ENCODE measurements at regions not wholly inside any gene's neighbourhood (a gene's known extent, or its start where the extent isn't known, plus 50 kb on each side); places are given as distances from the start of the nearest gene placed in this dataset.

DNA sequence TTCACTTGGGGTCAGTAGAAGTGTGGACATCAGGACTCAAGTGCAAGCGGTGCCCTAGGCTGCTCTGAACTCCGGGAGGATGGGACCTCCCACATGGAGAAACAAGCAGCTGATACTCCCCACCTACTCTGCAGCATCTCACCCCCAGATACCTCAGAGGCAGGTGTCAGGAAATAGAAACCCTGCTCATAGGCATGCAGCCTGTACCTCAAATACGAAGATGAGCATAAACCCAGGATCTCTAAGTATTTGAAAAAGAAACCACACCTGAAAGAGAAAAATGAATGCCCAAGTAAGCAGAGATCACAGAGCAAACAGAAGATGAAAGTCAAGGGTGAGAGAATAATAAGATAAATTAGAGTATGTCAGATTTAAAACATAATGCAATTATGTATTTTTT, 75.6 kb upstream of the WSCD2 start:
- in situ Hi-C loops (cut with MboI; ENCODE audit: low pct_ligation_motif_present in 1 of 4, low pct_unique_long_range_greater_than_20kb in 1 of 4, low sequenced_read_pairs in 3 of 4): no loop called here
- Histone ChIP-seq H3K9me3 (no peaks in the 10 kb centered on the region), H3K4me3 (no peak overlapping the region), H3K27ac (no peak overlapping the region), H3K4me1 (no peaks in the 10 kb centered on the region), H3K36me3 (no peaks in the 10 kb centered on the region), H3K27me3 (no peaks in the 10 kb centered on the region)
- no peak for DNase-seq
- intact Hi-C loops (cut with DNase I; ENCODE audit: low total_unique reads): no loop called here
- WGBS, 2 donors (ENCODE audit: low coverage in 1 of 2): 60 to 70% methylated on average over 2 to 3 of the region's 3 CpGs
- no peak for TF ChIP-seq POLR2AphosphoS5 (IDR thresholded peaks at IDR 0.05)
- no peak for TF ChIP-seq POLR2A (IDR thresholded peaks at IDR 0.05)
- TF ChIP-seq EP300 (IDR thresholded peaks at IDR 0.05; ENCODE audit: low read depth): no peak
- TF ChIP-seq, protein P1, sequence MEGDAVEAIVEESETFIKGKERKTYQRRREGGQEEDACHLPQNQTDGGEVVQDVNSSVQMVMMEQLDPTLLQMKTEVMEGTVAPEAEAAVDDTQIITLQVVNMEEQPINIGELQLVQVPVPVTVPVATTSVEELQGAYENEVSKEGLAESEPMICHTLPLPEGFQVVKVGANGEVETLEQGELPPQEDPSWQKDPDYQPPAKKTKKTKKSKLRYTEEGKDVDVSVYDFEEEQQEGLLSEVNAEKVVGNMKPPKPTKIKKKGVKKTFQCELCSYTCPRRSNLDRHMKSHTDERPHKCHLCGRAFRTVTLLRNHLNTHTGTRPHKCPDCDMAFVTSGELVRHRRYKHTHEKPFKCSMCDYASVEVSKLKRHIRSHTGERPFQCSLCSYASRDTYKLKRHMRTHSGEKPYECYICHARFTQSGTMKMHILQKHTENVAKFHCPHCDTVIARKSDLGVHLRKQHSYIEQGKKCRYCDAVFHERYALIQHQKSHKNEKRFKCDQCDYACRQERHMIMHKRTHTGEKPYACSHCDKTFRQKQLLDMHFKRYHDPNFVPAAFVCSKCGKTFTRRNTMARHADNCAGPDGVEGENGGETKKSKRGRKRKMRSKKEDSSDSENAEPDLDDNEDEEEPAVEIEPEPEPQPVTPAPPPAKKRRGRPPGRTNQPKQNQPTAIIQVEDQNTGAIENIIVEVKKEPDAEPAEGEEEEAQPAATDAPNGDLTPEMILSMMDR (IDR thresholded peaks at IDR 0.05): no peak

DNA sequence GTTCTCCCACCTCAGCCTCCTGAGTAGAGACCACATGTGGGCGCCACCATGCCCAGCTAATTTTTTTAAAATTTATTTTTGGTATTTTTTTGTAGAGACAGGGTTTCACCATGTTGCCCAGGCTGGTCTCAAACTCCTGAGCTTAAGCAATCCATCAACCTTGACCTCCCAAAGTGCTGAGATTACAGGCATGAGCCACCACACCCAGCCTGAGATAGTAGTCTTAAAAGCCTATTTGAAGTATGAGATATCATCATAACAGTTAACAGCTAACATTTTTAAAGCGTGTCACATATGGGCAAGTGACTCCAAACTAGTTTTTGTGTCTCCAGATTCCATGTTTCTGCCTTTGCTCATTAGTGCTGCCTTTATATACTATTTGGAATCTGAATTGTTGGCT, 74.6 kb upstream of the WSCD2 start:
- Histone ChIP-seq H3K4me1 (no peaks in the 10 kb centered on the region), H3K9me3 (no peaks in the 10 kb centered on the region), H3K27ac (no peak overlapping the region), H3K36me3 (no peaks in the 10 kb centered on the region), H3K27me3 (no peaks in the 10 kb centered on the region), H3K4me3 (no peak overlapping the region)
- WGBS, 2 donors (ENCODE audit: low coverage in 1 of 2): 71 to 100% methylated on average over 1 to 2 of the region's 2 CpGs
- TF ChIP-seq POLR2A (IDR thresholded peaks at IDR 0.05) (no peak), POLR2AphosphoS5 (IDR thresholded peaks at IDR 0.05) (no peak), EP300 (IDR thresholded peaks at IDR 0.05; ENCODE audit: low read depth) (no peak)
- TF ChIP-seq, protein P1 (IDR thresholded peaks at IDR 0.05): no peak
- in situ Hi-C loops (cut with MboI; ENCODE audit: low pct_ligation_motif_present in 1 of 4, low pct_unique_long_range_greater_than_20kb in 1 of 4, low sequenced_read_pairs in 3 of 4): no loop called here
- DNase-seq: no peak
- intact Hi-C loops (cut with DNase I; ENCODE audit: low total_unique reads): no loop called here

DNA sequence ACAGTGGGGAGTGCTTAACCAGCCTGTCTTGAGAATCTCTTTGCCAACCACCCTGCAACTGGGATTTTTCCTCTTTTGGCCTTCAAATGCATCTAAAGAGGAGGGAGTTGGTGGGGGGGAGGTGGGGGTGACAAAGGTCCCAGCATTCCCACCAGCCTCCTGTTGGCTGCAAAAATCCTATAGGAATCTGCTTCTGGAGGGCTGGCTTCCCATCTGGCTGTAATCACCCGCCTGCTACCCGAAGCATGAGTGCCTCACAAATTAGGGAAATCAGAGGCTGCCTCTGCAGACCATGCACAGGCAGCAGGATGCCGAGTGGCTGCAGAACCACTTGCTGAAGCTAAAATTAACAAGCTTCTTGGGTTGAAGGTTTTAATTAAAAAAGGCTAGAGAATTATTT, 73.9 kb upstream of the WSCD2 start:
- no peak for DNase-seq
- Histone ChIP-seq H3K4me3 (no peak overlapping the region), H3K27ac (no peak overlapping the region), H3K36me3 (no peaks in the 10 kb centered on the region), H3K4me1 (no peaks in the 10 kb centered on the region), H3K9me3 (no peaks in the 10 kb centered on the region), H3K27me3 (no peaks in the 10 kb centered on the region)
- in situ Hi-C loops (cut with MboI; ENCODE audit: low pct_ligation_motif_present in 1 of 4, low pct_unique_long_range_greater_than_20kb in 1 of 4, low sequenced_read_pairs in 3 of 4): no loop called here
- intact Hi-C loops (cut with DNase I; ENCODE audit: low total_unique reads): no loop called here
- WGBS, 2 donors (ENCODE audit: low coverage in 1 of 2): 70 to 83% methylated on average over 1 to 3 of the region's 3 CpGs
- no peak for TF ChIP-seq POLR2AphosphoS5 (IDR thresholded peaks at IDR 0.05)
- TF ChIP-seq, protein P1 (IDR thresholded peaks at IDR 0.05): no peak

DNA sequence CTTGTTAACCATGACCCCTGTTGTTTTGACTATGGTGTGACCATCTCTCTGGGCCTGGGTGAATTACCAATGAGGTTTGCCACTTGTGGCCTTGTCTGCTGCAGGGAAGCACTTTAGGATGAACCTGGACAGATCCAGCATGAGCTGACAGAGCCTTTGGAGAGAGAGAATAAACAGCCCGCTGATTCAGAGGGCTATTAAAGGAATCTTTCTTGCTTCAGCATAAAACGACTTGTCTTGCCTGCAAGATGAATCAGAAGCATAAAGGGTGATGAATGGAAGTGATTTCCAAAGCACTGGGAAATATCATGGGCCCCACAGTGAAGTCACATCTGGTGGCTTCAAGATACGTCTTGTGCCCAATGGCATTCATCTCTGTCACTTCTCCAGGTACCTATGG, 69.0 kb upstream of the WSCD2 start:
- Histone ChIP-seq H3K27ac (no peak overlapping the region), H3K9me3 (no peaks in the 10 kb centered on the region), H3K27me3 (no peaks in the 10 kb centered on the region), H3K4me3 (no peak overlapping the region), H3K36me3 (no peaks in the 10 kb centered on the region), H3K4me1 (no peaks in the 10 kb centered on the region)
- intact Hi-C loops (cut with DNase I; ENCODE audit: low total_unique reads) (no loop called here), in situ Hi-C loops (cut with MboI; ENCODE audit: low pct_ligation_motif_present in 1 of 4, low pct_unique_long_range_greater_than_20kb in 1 of 4, low sequenced_read_pairs in 3 of 4) (no loop called here)
- TF ChIP-seq EP300 (IDR thresholded peaks at IDR 0.05; ENCODE audit: low read depth) (no peak), POLR2AphosphoS5 (IDR thresholded peaks at IDR 0.05) (peak in 2 of 3 donors; percentile 37 to 72), POLR2A (IDR thresholded peaks at IDR 0.05) (no peak)
- DNase-seq: no peak
- WGBS, 2 donors (ENCODE audit: low coverage in 1 of 2): 40 to 52% methylated on average over 1 to 3 of the region's 3 CpGs

DNA sequence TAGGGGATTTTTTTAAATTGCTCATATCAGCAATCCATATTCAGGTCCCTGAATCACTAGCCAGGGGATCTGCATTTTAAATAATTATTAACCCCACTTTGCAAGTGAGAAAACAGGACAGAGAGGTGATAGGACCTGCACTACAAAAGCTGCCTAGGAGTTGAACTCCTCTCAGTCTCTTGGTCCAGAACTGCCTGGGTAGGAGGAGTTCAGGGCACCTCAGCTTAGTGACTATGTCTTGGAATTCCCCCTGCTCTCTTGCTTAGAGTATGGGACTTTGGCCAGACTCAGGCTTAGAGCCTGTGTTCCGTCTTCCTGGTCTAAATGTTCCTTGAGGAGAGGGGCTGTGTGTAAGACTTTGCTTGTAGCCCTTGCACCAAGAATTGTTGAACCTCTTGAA, 68.2 kb upstream of the WSCD2 start:
- no peak for DNase-seq
- H3K27me3 ChIP-seq: no peaks in the 10 kb centered on the region
- WGBS, 2 donors (ENCODE audit: low coverage in 1 of 2): 43 to 53% methylated on average over 1 of the region's 1 CpG
- no peaks in the 10 kb centered on the region for H3K36me3 ChIP-seq
- no peak overlapping the region for H3K4me3 ChIP-seq
- no peaks in the 10 kb centered on the region for H3K9me3 ChIP-seq
- no peak overlapping the region for H3K27ac ChIP-seq
- no peak for TF ChIP-seq EP300 (IDR thresholded peaks at IDR 0.05; ENCODE audit: low read depth)
- TF ChIP-seq POLR2A (IDR thresholded peaks at IDR 0.05): no peak
- no peak for TF ChIP-seq POLR2AphosphoS5 (IDR thresholded peaks at IDR 0.05)
- TF ChIP-seq, protein P1 (IDR thresholded peaks at IDR 0.05): no peak
- H3K4me1 ChIP-seq: no peaks in the 10 kb centered on the region
- in situ Hi-C loops (cut with MboI; ENCODE audit: low pct_ligation_motif_present in 1 of 4, low pct_unique_long_range_greater_than_20kb in 1 of 4, low sequenced_read_pairs in 3 of 4) (no loop called here), intact Hi-C loops (cut with DNase I; ENCODE audit: low total_unique reads) (no loop called here)
